BLaER1 (cell line): ENCODE measurements at regions not wholly inside any gene's neighbourhood (a gene's known extent, or its start where the extent isn't known, plus 50 kb on each side); places are given as distances from the start of the nearest gene placed in this dataset.
"Not testable (repeated sequence)": the region's sequence is repeated elsewhere in the genome, so short reads cannot be mapped to it uniquely, and the experiment has no call there.

ENCODE experiments used
- H3K27ac ChIP-seq: shearing (Covaris generic); formaldehyde crosslinking; 2 replicates; pipeline ENCODE4 v1.8.1; 2022
- H3K27me3 ChIP-seq: shearing (Covaris generic); formaldehyde crosslinking; 2 replicates; pipeline ENCODE4 v1.8.1; 2022
- H3K36me3 ChIP-seq: shearing (Covaris generic); formaldehyde crosslinking; 2 replicates; pipeline ENCODE4 v1.8.1; 2022
- H3K4me1 ChIP-seq: shearing (Covaris generic); formaldehyde crosslinking; 2 replicates; pipeline ENCODE4 v1.8.1; 2022
- H3K4me2 ChIP-seq: shearing (Covaris generic); formaldehyde crosslinking; 2 replicates; pipeline ENCODE4 v1.8.1; 2022
- H3K4me3 ChIP-seq: shearing (Covaris generic); formaldehyde crosslinking; 2 replicates; pipeline ENCODE4 v1.8.1; 2022
- H3K9ac ChIP-seq: shearing (Covaris generic); formaldehyde crosslinking; 2 replicates; pipeline ENCODE4 v1.8.1; 2022
- H3K9me3 ChIP-seq: shearing (Covaris generic); formaldehyde crosslinking; 2 replicates; pipeline ENCODE4 v1.8.1; 2022
- H4K20me1 ChIP-seq: shearing (Covaris generic); formaldehyde crosslinking; 2 replicates; pipeline ENCODE4 v1.8.1; 2022
- Cebpa-rat ChIP-seq: shearing (Covaris generic); IDR thresholded peaks from 2 replicates; pipeline ENCODE4 v1.8.1; 2022

DNA sequence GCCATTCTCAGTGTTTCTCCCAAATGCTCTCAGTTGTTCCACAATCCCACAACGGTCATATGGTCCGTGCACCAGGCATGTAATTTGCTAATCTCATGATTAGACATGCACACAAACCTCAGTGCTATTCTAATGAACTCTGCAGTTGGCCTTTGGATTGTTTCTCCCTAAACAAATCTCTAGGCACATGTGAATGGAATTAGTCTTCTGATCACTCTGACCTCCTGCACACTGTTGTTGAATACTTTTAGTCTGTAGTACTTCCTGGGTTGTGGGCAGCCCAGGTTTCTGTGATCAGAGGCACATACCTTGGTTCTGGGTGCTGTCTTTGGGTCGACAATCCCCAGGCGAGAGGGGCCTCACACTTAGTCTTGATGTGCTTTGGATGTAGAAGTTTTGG, 498.7 kb upstream of the SPRED2 start:
- Histone ChIP-seq H3K4me2 (no peak overlapping the region), H3K4me1 (no peaks in the 10 kb centered on the region), H4K20me1 (no peaks in the 10 kb centered on the region), H3K27ac (no peak overlapping the region), H3K4me3 (no peak overlapping the region), H3K36me3 (no peaks in the 10 kb centered on the region), H3K27me3 (no peaks in the 10 kb centered on the region), H3K9me3 (no peaks in the 10 kb centered on the region), H3K9ac (no peak overlapping the region)
- no peak for TF ChIP-seq Cebpa-rat

DNA sequence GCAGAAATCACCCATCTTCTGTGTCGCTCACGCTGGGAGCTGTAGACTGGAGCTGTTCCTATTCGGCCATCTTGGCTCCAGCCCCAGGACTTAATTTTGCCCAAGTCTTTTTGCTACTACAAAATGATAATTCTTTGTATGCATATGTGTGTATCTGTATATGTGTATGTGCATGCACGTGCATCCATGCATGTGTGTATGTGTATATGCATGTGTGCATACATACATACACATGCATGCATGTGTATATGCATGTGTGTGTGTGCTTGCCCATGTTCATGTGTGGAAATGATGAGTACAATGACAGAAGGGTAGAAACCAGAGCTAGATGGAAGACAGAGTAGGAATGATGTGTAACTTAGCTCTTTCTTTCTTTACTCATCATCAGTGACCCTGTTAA, 497.9 kb upstream of the SPRED2 start:
- no peak for TF ChIP-seq Cebpa-rat
- Histone ChIP-seq H3K4me1 (no peaks in the 10 kb centered on the region), H3K9ac (no peak overlapping the region), H3K9me3 (no peaks in the 10 kb centered on the region), H4K20me1 (no peaks in the 10 kb centered on the region), H3K27ac (no peak overlapping the region), H3K4me3 (no peak overlapping the region), H3K27me3 (no peaks in the 10 kb centered on the region), H3K36me3 (no peaks in the 10 kb centered on the region), H3K4me2 (no peak overlapping the region)

DNA sequence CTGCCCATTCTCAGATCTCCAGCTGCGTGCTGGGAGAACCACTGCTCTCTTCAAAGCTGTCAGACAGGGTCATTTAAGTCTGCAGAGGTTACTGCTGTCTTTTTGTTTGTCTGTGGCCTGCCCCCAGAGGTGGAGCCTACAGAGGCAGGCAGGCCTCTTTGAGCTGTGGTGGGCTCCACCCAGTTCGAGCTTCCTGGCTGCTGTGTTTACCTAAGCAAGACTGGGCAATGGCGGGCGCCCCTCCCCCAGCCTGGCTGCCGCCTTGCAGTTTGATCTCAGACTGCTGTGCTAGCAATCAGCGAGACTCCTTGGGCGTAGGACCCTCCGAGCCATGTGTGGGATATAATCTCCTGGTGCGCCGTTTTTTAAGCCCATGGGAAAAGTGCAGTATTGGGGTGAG, 497.3 kb upstream of the SPRED2 start:
- not testable (repeated sequence) for H3K4me2 ChIP-seq, H3K4me1 ChIP-seq, H3K27ac ChIP-seq, H3K4me3 ChIP-seq, H3K27me3 ChIP-seq, H3K36me3 ChIP-seq, H3K9ac ChIP-seq, H4K20me1 ChIP-seq, H3K9me3 ChIP-seq

DNA sequence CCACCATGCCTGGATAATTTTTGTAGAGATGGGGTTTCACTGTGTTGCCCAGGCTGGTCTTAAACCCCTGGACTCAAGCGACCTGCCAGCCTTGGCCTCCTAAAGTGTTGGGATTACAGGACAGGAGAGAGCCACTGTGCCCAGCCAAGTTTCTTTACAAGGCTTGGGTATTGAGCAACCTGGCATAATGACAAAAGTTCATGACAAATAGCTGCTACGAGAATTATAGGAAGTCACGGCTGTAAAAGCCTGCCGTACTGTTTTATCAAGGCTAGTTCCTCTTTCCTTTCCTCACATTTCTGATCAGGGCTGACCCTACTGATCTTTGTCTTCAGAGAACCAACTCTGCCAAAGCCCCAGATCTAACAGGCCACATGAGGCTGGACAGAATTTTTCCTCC, 490.4 kb upstream of the SPRED2 start:
- Histone ChIP-seq H3K27ac (no peak overlapping the region), H3K36me3 (no peaks in the 10 kb centered on the region), H3K4me3 (no peak overlapping the region), H3K9me3 (no peaks in the 10 kb centered on the region), H3K4me2 (no peak overlapping the region), H3K9ac (no peak overlapping the region), H3K27me3 (no peaks in the 10 kb centered on the region), H3K4me1 (peaks cover 11% of the 10 kb centered on the region), H4K20me1 (no peaks in the 10 kb centered on the region)
- no peak for TF ChIP-seq Cebpa-rat

GRCh38 chr2:65922030-65922429, 489.6 kb upstream of the SPRED2 start:
- H3K27ac ChIP-seq: no peak overlapping the region
- H3K36me3 ChIP-seq: no peaks in the 10 kb centered on the region
- H3K9ac ChIP-seq: no peak overlapping the region
- no peaks in the 10 kb centered on the region for H3K9me3 ChIP-seq
- H3K4me2 ChIP-seq: no peak overlapping the region
- no peak overlapping the region for H3K4me3 ChIP-seq
- H4K20me1 ChIP-seq: no peaks in the 10 kb centered on the region
- no peaks in the 10 kb centered on the region for H3K27me3 ChIP-seq
- H3K4me1 ChIP-seq: peaks cover 11% of the 10 kb centered on the region
- no peak for TF ChIP-seq Cebpa-rat

- TF ChIP-seq Cebpa-rat: no peak
- no peaks in the 10 kb centered on the region for H3K9me3 ChIP-seq
- no peaks in the 10 kb centered on the region for H3K27me3 ChIP-seq
- no peak overlapping the region for H3K4me2 ChIP-seq
- peaks cover 11% of the 10 kb centered on the region for H3K4me1 ChIP-seq
- no peak overlapping the region for H3K9ac ChIP-seq
- H3K36me3 ChIP-seq: no peaks in the 10 kb centered on the region
- no peaks in the 10 kb centered on the region for H4K20me1 ChIP-seq
- no peak overlapping the region for H3K4me3 ChIP-seq
- H3K27ac ChIP-seq: no peak overlapping the region
Observed at GRCh38 chr2:65921116-65921515, 488.7 kb upstream of the SPRED2 start.

- Histone ChIP-seq H3K9me3 (no peaks in the 10 kb centered on the region), H3K9ac (no peak overlapping the region), H4K20me1 (no peaks in the 10 kb centered on the region), H3K27ac (no peak overlapping the region), H3K36me3 (no peaks in the 10 kb centered on the region), H3K4me3 (no peak overlapping the region), H3K4me2 (no peak overlapping the region), H3K4me1 (peaks cover 11% of the 10 kb centered on the region), H3K27me3 (no peaks in the 10 kb centered on the region)
- TF ChIP-seq Cebpa-rat: no peak
Observed at GRCh38 chr2:65920659-65921058, 488.3 kb upstream of the SPRED2 start.

- H3K9me3 ChIP-seq: no peaks in the 10 kb centered on the region
- no peaks in the 10 kb centered on the region for H3K36me3 ChIP-seq
- no peaks in the 10 kb centered on the region for H3K27me3 ChIP-seq
- H3K4me3 ChIP-seq: no peak overlapping the region
- no peak for TF ChIP-seq Cebpa-rat
- H4K20me1 ChIP-seq: no peaks in the 10 kb centered on the region
- no peak overlapping the region for H3K27ac ChIP-seq
- H3K4me1 ChIP-seq: peaks cover 11% of the 10 kb centered on the region
- H3K9ac ChIP-seq: no peak overlapping the region
- peak overlapping the region; percentile 43 for H3K4me2 ChIP-seq
Observed at GRCh38 chr2:65919550-65920188, 487.3 kb upstream of the SPRED2 start.

- peaks cover 11% of the 10 kb centered on the region for H3K4me1 ChIP-seq
- no peaks in the 10 kb centered on the region for H3K36me3 ChIP-seq
- H3K9me3 ChIP-seq: no peaks in the 10 kb centered on the region
- H3K4me2 ChIP-seq: no peak overlapping the region
- no peaks in the 10 kb centered on the region for H3K27me3 ChIP-seq
- H3K27ac ChIP-seq: no peak overlapping the region
- TF ChIP-seq Cebpa-rat: no peak
- no peak overlapping the region for H3K4me3 ChIP-seq
- no peak overlapping the region for H3K9ac ChIP-seq
- H4K20me1 ChIP-seq: no peaks in the 10 kb centered on the region
Observed at GRCh38 chr2:65918760-65919187, 486.4 kb upstream of the SPRED2 start.

DNA sequence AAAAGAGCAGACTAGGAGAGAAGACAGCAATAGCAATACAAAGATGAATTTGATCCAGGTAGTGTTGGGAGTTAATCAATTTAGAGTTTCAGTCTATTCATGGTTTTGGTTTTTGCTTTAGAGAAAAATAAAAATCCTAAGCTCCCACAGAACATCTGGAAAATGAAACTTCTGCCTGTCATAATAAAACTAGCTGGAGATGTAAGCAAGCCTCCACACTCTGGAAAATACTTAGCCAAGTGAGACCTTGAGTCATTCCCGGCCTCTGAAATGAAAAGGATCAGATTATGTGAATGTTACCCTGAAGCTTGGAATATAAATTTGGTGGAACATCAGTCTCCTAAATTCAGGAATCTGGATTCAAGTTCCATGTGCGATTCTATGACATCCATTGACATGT, 485.6 kb upstream of the SPRED2 start:
- TF ChIP-seq Cebpa-rat: no peak
- Histone ChIP-seq H3K9me3 (no peaks in the 10 kb centered on the region), H4K20me1 (no peaks in the 10 kb centered on the region), H3K36me3 (no peaks in the 10 kb centered on the region), H3K9ac (no peak overlapping the region), H3K4me3 (no peak overlapping the region), H3K4me1 (peaks cover 11% of the 10 kb centered on the region), H3K27me3 (no peaks in the 10 kb centered on the region), H3K4me2 (no peak overlapping the region), H3K27ac (no peak overlapping the region)

- Histone ChIP-seq H3K4me3 (no peak overlapping the region), H3K9me3 (no peaks in the 10 kb centered on the region), H3K9ac (no peak overlapping the region), H4K20me1 (no peaks in the 10 kb centered on the region), H3K36me3 (no peaks in the 10 kb centered on the region), H3K27me3 (no peaks in the 10 kb centered on the region), H3K4me1 (peaks cover 11% of the 10 kb centered on the region), H3K4me2 (no peak overlapping the region), H3K27ac (no peak overlapping the region)
- TF ChIP-seq Cebpa-rat: no peak
Observed at GRCh38 chr2:65916785-65917295, 484.4 kb upstream of the SPRED2 start.
